Neural progenitor cell (in vitro differentiated cells): ENCODE measurements at regions not wholly inside any gene's neighbourhood (a gene's known extent, or its start where the extent isn't known, plus 50 kb on each side); places are given as distances from the start of the nearest gene placed in this dataset.

ENCODE experiments used
- CTCF ChIP-seq: fragments of 200-600 bp; sonication (generic); IDR thresholded peaks from 2 replicates; pipeline ENCODE4 v1.5.1; 2017; ENCODE audit warnings: antibody characterized with exemption, mild to moderate bottlenecking
- EZH2 ChIP-seq: fragments of 200-600 bp; sonication (generic); IDR thresholded peaks from 2 replicates; pipeline ENCODE4 v1.6.1; 2017; ENCODE audit warnings: antibody characterized with exemption, mild to moderate bottlenecking, moderate library complexity
- EZH2phosphoT487 ChIP-seq: fragments of 200-600 bp; sonication (generic); IDR thresholded peaks from 2 replicates; pipeline ENCODE4 v1.6.1; 2017; ENCODE audit warnings: antibody characterized with exemption

DNA sequence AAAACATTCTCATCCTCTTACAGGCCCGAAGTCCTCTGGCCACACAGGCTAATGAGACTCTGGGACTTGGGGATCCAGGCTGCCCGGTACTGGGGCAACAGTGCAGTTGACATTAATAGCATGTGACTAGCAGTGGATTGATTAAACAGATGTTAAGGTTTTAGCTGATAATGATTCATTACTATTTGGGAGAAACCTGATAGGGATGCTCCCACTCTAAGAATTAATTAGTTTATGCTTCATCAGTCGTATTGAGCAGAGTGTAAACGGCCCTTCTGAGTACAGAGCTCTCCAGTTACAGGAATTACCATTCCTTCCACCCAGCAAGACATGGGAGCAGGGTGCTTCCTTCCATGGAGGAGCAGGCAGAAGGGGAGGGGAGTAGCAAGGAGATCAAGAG lies 82.7 kb downstream of the RPS24 start:
- no peak for TF ChIP-seq CTCF
- TF ChIP-seq EZH2, result no peak
- no peak for TF ChIP-seq EZH2phosphoT487
